Prostate gland (tissue), 2 donors: ENCODE measurements at regions not wholly inside any gene's neighbourhood (a gene's known extent, or its start where the extent isn't known, plus 50 kb on each side); places are given as distances from the start of the nearest gene placed in this dataset.

ENCODE experiments used
- DNase-seq: peaks from one replicate; pipeline ENCODE4 v3.0.0-alpha.2; 2019; ENCODE audit warnings: low spot score
- H3K27ac ChIP-seq, 2 donors: fragments of 200-600 bp; sonication (generic); 2 replicates each; pipeline ENCODE4 v1.5.1; 2017 to 2019
- H3K27me3 ChIP-seq: fragments of 200-600 bp; sonication (generic); replicated peaks from 2 replicates; pipeline ENCODE4 v1.5.1; 2019; ENCODE audit not compliant: insufficient read depth
- H3K36me3 ChIP-seq, 2 donors: fragments of 200-600 bp; sonication (generic); 1 replicate in 1 of 2; 2 replicates in 1 of 2; pipeline versions ENCODE4 v1.5.1 to v1.8.1; 2017 to 2019
- H3K4me1 ChIP-seq: fragments of 200-600 bp; sonication (generic); replicated peaks from 2 replicates; pipeline ENCODE4 v1.5.1; 2019
- H3K4me3 ChIP-seq, 2 donors: fragments of 200-600 bp; sonication (generic); 2 replicates each; pipeline ENCODE4 v1.5.1; 2017 to 2019
- H3K9me3 ChIP-seq: fragments of 200-600 bp; sonication (generic); 2 replicates; pipeline ENCODE4 v1.5.1; 2017
- CTCF ChIP-seq, 4 experiments: fragments of 200-600 bp in 2 of 4; fragments of 450-650 bp in 2 of 4; sonication (generic) in 2 of 4; IDR thresholded peaks; 1 replicate in 3 of 4; 2 replicates in 1 of 4; pipeline ENCODE4 v1.5.1; 2016 to 2019; ENCODE audit warnings: antibody characterized with exemption in 4 of 4, mild to moderate bottlenecking in 2 of 4, moderate library complexity in 2 of 4
- POLR2A ChIP-seq: fragments of 450-650 bp; IDR thresholded peaks from one replicate; pipeline ENCODE4 v1.6.1; 2016; ENCODE audit warnings: antibody characterized with exemption, mild to moderate bottlenecking
- POLR2AphosphoS5 ChIP-seq: sonication (generic); formaldehyde crosslinking; IDR thresholded peaks from one replicate; pipeline ENCODE4 v1.6.1; 2017; ENCODE audit warnings: antibody characterized with exemption
- WGBS: methylation state at CpG from one replicate; pipeline ENCODE4 v1.1.5; 2018; 5-methylcytosine and 5-hydroxymethylcytosine counted together
- intact Hi-C: fragments of 100-400 bp; cut with DNase I; formaldehyde crosslinking; loops from one replicate; pipeline ENCODE4 v1.14.2; 2022

- no peak for DNase-seq
Measured at GRCh38 chr12:131583090-131583712, 127.7 kb upstream of the SFSWAP start.

GRCh38 chr12:131586269-131586668 is 124.6 kb upstream of the SFSWAP start:
- intact Hi-C loops = no loop called here
- TF ChIP-seq POLR2AphosphoS5 (no peak), POLR2A (no peak), CTCF (IDR thresholded peaks at IDR 0.05) (no peak)

More at GRCh38 chr12:131583090-131583712, 127.7 kb upstream of the SFSWAP start:
- TF ChIP-seq POLR2A (no peak), CTCF (IDR thresholded peaks at IDR 0.05) (no peak), POLR2AphosphoS5 (no peak)
- Histone ChIP-seq H3K4me1 (no peaks in the 10 kb centered on the region), H3K36me3 (no peaks in the 10 kb centered on the region), H3K27ac (no peak overlapping the region), H3K27me3 (no peaks in the 10 kb centered on the region), H3K9me3 (no peaks in the 10 kb centered on the region), H3K4me3 (no peak overlapping the region)
- intact Hi-C loops = no loop called here
- WGBS = 70% methylated on average over 20 of the region's 20 CpGs

DNA sequence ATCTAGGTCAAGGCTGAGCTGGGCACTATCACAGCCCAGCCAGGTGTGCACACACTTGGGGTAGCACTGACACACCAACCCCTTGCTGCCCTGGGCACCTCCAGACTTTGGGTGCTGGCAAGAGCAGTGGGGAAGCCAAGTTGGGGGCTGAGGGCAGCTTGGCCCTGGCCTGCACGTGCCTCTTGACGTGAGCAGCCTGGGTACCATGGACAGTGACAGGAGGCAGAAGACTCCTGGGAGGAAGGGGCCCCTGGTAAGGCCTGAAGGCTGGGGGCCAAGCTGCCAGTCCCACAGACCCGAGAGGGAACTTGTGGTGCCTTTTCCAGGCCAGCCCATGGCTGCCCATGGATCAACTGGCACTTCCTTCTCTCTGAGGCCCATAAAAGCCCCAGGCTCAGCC is 124.1 kb upstream of the SFSWAP start:
- TF ChIP-seq POLR2A (no peak), CTCF (IDR thresholded peaks at IDR 0.05) (no peak), POLR2AphosphoS5 (no peak)
- no peaks in the 10 kb centered on the region for H3K27me3 ChIP-seq
- no peaks in the 10 kb centered on the region for H3K36me3 ChIP-seq
- intact Hi-C loops = no loop called here
- no peak overlapping the region for H3K27ac ChIP-seq
- H3K4me1 ChIP-seq = no peaks in the 10 kb centered on the region
- no peaks in the 10 kb centered on the region for H3K9me3 ChIP-seq
- no peak overlapping the region for H3K4me3 ChIP-seq
- DNase-seq = no peak
- 74% methylated on average over 3 of the region's 3 CpGs for WGBS

More at GRCh38 chr12:131586269-131586668, 124.6 kb upstream of the SFSWAP start:
- DNase-seq = no peak
- Histone ChIP-seq H3K4me3 (no peak overlapping the region), H3K4me1 (no peaks in the 10 kb centered on the region), H3K27me3 (no peaks in the 10 kb centered on the region), H3K27ac (no peak overlapping the region), H3K36me3 (no peaks in the 10 kb centered on the region), H3K9me3 (no peaks in the 10 kb centered on the region)
- WGBS = 93% methylated on average over 8 of the region's 9 CpGs

GRCh38 chr12:131587565-131587964 is 123.3 kb upstream of the SFSWAP start:
- intact Hi-C loops = no loop called here
- H3K4me3 ChIP-seq = no peak overlapping the region
- TF ChIP-seq CTCF (IDR thresholded peaks at IDR 0.05) = no peak
- no peak for TF ChIP-seq POLR2A
- TF ChIP-seq POLR2AphosphoS5 = no peak
- no peaks in the 10 kb centered on the region for H3K4me1 ChIP-seq
- no peaks in the 10 kb centered on the region for H3K9me3 ChIP-seq
- 94% methylated on average over 10 of the region's 11 CpGs for WGBS
- H3K36me3 ChIP-seq = no peaks in the 10 kb centered on the region
- no peak overlapping the region for H3K27ac ChIP-seq
- no peaks in the 10 kb centered on the region for H3K27me3 ChIP-seq
- DNase-seq = no peak

DNA sequence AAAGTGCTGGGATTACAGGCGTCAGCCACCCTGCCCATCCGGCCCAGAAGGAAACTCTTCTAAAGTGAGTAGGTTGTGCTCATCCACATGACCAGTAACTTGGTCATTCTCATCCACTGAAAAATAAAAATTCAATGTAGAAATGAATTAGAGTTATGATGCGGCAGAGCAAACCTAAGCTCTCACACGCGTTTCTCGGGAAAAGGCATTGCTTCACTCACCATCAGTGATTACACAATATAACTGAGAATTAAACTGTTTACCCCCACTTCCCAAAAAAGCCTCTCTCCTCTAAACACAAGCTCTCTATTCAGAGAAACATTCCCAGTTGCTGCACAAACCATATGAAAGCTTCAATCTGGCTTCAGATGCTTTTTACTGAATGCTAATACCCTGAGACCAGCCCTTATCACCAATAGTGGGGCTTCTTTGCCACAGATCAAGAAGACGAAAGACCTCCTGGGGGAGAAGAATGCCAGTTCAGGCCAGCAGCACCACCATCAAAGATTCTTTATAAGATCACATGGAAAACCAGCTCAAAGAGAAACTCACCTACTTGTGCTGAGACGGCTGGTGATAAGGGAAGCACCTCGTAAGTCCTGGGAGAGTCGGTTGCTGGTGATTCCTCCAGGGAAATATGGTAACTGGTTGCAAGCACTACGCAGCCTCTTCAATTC is 121.5 kb upstream of the SFSWAP start:
- DNase-seq = no peak
- no peak for TF ChIP-seq POLR2A
- TF ChIP-seq CTCF (IDR thresholded peaks at IDR 0.05) = no peak
- TF ChIP-seq POLR2AphosphoS5 = no peak
- H3K9me3 ChIP-seq = no peaks in the 10 kb centered on the region
- no peaks in the 10 kb centered on the region for H3K27me3 ChIP-seq
- no peaks in the 10 kb centered on the region for H3K36me3 ChIP-seq
- H3K27ac ChIP-seq = no peak overlapping the region
- H3K4me3 ChIP-seq = no peak overlapping the region
- 68% methylated on average over 11 of the region's 11 CpGs for WGBS
- no peaks in the 10 kb centered on the region for H3K4me1 ChIP-seq
- intact Hi-C loops = no loop called here
